GM12873 (cell line): ENCODE measurements at regions not wholly inside any gene's neighbourhood (a gene's known extent, or its start where the extent isn't known, plus 50 kb on each side); places are given as distances from the start of the nearest gene placed in this dataset.

ENCODE experiments used
- CTCF ChIP-seq: IDR thresholded peaks from 2 replicates; pipeline ENCODE4 v1.5.1; 2012; ENCODE audit warnings: low read depth, mild to moderate bottlenecking, moderate library complexity, low read length, control low read depth; ENCODE audit not compliant: insufficient read depth; ENCODE audit errors: missing control alignments

GRCh38 chr1:29485096-29485925 lies 249.0 kb downstream of the PTPRU start:
- no peak for TF ChIP-seq CTCF

- TF ChIP-seq CTCF: no peak
Observed at GRCh38 chr1:29482991-29483390, 246.7 kb downstream of the PTPRU start.

GRCh38 chr1:29482064-29482463 lies 245.7 kb downstream of the PTPRU start:
- no peak for TF ChIP-seq CTCF

GRCh38 chr1:29481031-29481430 lies 244.7 kb downstream of the PTPRU start:
- TF ChIP-seq CTCF: no peak

GRCh38 chr1:29478879-29479278 lies 242.6 kb downstream of the PTPRU start:
- TF ChIP-seq CTCF: no peak

GRCh38 chr1:29478151-29478791 lies 241.9 kb downstream of the PTPRU start:
- no peak for TF ChIP-seq CTCF

- no peak for TF ChIP-seq CTCF
Observed at GRCh38 chr1:29475326-29475725, 239.0 kb downstream of the PTPRU start.
